ENCODE measurements at regions not wholly inside any gene's neighbourhood (a gene's known extent, or its start where the extent isn't known, plus 50 kb on each side); places are given as distances from the start of the nearest gene placed in this dataset.

DNA sequence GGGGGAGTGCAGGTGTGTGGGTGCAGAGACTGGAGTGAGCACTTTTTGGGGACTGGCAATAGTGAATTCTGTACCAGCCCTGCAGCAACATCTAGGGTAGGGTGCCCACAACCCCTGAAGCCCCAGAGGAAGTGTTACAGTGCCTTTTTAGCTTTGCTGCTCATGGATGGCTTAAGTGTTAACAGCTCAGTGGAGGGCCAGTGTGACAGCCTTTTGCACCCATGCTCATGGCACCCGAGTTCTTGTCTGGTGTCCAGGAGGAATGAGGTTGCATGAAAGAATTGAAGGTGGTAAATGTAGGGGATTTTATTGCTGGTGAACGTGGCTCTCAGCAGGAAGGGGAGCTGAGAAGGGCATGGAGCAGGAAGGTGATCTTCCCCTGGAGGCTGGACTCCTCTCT lies 107.3 kb downstream of the MRPL36 start:
- no peak for TF ChIP-seq SIN3A (IDR thresholded peaks at IDR 0.05; ENCODE audit: borderline replicate concordance, insufficient read depth, low read depth, low read length)
- TF ChIP-seq, protein P1, sequence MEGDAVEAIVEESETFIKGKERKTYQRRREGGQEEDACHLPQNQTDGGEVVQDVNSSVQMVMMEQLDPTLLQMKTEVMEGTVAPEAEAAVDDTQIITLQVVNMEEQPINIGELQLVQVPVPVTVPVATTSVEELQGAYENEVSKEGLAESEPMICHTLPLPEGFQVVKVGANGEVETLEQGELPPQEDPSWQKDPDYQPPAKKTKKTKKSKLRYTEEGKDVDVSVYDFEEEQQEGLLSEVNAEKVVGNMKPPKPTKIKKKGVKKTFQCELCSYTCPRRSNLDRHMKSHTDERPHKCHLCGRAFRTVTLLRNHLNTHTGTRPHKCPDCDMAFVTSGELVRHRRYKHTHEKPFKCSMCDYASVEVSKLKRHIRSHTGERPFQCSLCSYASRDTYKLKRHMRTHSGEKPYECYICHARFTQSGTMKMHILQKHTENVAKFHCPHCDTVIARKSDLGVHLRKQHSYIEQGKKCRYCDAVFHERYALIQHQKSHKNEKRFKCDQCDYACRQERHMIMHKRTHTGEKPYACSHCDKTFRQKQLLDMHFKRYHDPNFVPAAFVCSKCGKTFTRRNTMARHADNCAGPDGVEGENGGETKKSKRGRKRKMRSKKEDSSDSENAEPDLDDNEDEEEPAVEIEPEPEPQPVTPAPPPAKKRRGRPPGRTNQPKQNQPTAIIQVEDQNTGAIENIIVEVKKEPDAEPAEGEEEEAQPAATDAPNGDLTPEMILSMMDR (IDR thresholded peaks at IDR 0.05), result no peak
- TF ChIP-seq TCF7L2 (IDR thresholded peaks at IDR 0.05; ENCODE audit: low read depth, low read length), result no peak
- TF ChIP-seq, protein P2, sequence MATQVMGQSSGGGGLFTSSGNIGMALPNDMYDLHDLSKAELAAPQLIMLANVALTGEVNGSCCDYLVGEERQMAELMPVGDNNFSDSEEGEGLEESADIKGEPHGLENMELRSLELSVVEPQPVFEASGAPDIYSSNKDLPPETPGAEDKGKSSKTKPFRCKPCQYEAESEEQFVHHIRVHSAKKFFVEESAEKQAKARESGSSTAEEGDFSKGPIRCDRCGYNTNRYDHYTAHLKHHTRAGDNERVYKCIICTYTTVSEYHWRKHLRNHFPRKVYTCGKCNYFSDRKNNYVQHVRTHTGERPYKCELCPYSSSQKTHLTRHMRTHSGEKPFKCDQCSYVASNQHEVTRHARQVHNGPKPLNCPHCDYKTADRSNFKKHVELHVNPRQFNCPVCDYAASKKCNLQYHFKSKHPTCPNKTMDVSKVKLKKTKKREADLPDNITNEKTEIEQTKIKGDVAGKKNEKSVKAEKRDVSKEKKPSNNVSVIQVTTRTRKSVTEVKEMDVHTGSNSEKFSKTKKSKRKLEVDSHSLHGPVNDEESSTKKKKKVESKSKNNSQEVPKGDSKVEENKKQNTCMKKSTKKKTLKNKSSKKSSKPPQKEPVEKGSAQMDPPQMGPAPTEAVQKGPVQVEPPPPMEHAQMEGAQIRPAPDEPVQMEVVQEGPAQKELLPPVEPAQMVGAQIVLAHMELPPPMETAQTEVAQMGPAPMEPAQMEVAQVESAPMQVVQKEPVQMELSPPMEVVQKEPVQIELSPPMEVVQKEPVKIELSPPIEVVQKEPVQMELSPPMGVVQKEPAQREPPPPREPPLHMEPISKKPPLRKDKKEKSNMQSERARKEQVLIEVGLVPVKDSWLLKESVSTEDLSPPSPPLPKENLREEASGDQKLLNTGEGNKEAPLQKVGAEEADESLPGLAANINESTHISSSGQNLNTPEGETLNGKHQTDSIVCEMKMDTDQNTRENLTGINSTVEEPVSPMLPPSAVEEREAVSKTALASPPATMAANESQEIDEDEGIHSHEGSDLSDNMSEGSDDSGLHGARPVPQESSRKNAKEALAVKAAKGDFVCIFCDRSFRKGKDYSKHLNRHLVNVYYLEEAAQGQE (IDR thresholded peaks at IDR 0.05; ENCODE audit: insufficient read depth in 1 of 2, low read depth in 2 of 2, low read length in 1 of 2), result no peak
- TF ChIP-seq POLR2AphosphoS5 (IDR thresholded peaks at IDR 0.05; ENCODE audit: low read depth, low read length), result no peak
- intact Hi-C loops (cut with micrococcal nuclease; ENCODE audit: unreplicated experiment) (no loop called here), in situ Hi-C loops (cut with HindIII; ENCODE audit: low pct_unique_long_range_greater_than_20kb, low sequenced_read_pairs) (no loop called here)
- Histone ChIP-seq H3K36me3 (ENCODE audit: control insufficient read depth, insufficient read depth, low read length) (no peaks in the 10 kb centered on the region), H3K9me3 (ENCODE audit: control insufficient read depth, insufficient read depth, low read depth, low read length) (no peaks in the 10 kb centered on the region), H3K27me3 (ENCODE audit: control insufficient read depth, insufficient read depth, low read length) (0 out of 2 replicates have a peak, but pooled peaks cover 6% of the 10 kb centered on the region), H3K4me1 (ENCODE audit: control insufficient read depth, insufficient read depth, low read length) (no peaks in the 10 kb centered on the region), H3K4me3 (ENCODE audit: low read depth in 2 of 2, low read length in 2 of 2) (no peak overlapping the region), H3K27ac (ENCODE audit: low read length) (no peak overlapping the region)
- DNase-seq (ENCODE audit: low read depth, low spot score), result no peak
- ChIA-PET CTCF (no interaction called here), POLR2A (no interaction called here)
- no TSS peak for BruUV-seq (replicated peaks)
- no peak for ATAC-seq

DNA sequence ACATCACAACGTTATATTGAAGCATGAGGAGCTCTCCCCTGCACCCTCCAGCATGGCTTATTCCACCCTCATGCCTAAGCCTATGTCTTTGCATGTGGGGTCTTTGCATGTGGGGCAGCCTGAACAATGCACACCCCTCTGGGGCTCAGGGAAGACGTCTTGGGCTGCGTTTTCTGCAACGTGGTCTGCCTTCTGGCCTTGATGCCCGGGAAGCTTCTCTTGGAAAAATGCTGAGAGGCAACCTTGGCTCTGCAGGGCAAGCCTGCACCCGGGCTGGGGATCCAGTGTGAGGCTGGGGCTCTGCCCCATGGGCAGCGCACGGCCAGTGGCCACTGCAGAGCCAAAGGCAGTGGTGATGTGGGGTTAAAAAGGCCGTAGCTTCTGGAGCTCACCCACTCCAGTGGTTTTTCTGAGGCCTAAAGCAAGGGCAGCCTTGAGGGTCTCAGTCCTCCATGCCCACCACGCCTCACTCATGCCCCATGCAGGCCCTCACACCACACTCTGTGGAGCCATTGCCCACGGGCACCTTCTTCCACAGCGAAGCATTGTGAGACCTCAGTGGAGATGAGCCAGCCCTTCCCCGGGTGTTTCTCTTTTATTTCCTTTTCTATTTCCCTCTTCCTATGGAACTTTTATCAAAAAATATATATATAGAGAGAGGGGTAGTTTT lies 112.2 kb downstream of the MRPL36 start:
- POLR2A ChIA-PET, result no interaction called here
- ATAC-seq (no peak), DNase-seq (ENCODE audit: low read depth, low spot score) (no peak)
- Histone ChIP-seq H3K27me3 (ENCODE audit: control insufficient read depth, insufficient read depth, low read length) (0 out of 2 replicates have a peak, but pooled peaks cover 2% of the 10 kb centered on the region), H3K36me3 (ENCODE audit: control insufficient read depth, insufficient read depth, low read length) (no peaks in the 10 kb centered on the region), H3K27ac (ENCODE audit: low read length) (no peak overlapping the region), H3K4me1 (ENCODE audit: control insufficient read depth, insufficient read depth, low read length) (no peaks in the 10 kb centered on the region), H3K4me3 (ENCODE audit: low read depth in 2 of 2, low read length in 2 of 2) (no peak overlapping the region), H3K9me3 (ENCODE audit: control insufficient read depth, insufficient read depth, low read depth, low read length) (no peaks in the 10 kb centered on the region)
- CTCF ChIA-PET, result no interaction called here
- TF ChIP-seq TCF7L2 (IDR thresholded peaks at IDR 0.05; ENCODE audit: low read depth, low read length), result no peak
- TF ChIP-seq POLR2AphosphoS5 (IDR thresholded peaks at IDR 0.05; ENCODE audit: low read depth, low read length), result no peak
- TF ChIP-seq, protein P2 (IDR thresholded peaks at IDR 0.05; ENCODE audit: insufficient read depth in 1 of 2, low read depth in 2 of 2, low read length in 1 of 2), result no peak
- TF ChIP-seq SIN3A (IDR thresholded peaks at IDR 0.05; ENCODE audit: borderline replicate concordance, insufficient read depth, low read depth, low read length), result no peak
- TF ChIP-seq, protein P1 (IDR thresholded peaks at IDR 0.05), result no peak
- intact Hi-C loops (cut with micrococcal nuclease; ENCODE audit: unreplicated experiment) (no loop called here), in situ Hi-C loops (cut with HindIII; ENCODE audit: low pct_unique_long_range_greater_than_20kb, low sequenced_read_pairs) (no loop called here)
- BruUV-seq (replicated peaks), result no TSS peak

Data from Panc1 (cell line).